T-helper 22 cell (primary cell): ENCODE measurements at regions not wholly inside any gene's neighbourhood (a gene's known extent, or its start where the extent isn't known, plus 50 kb on each side); places are given as distances from the start of the nearest gene placed in this dataset.
"Not testable (repeated sequence)": the region's sequence is repeated elsewhere in the genome, so short reads cannot be mapped to it uniquely, and the experiment has no call there.

Experiments
- DNase-seq: peaks from one replicate; pipeline ENCODE4 v3.0.0-alpha.2; 2020; ENCODE audit warnings: low read depth

GRCh38 chr11:47928426-47928825 lies 51.9 kb upstream of the PTPRJ start:
- no peak for DNase-seq

- no peak for DNase-seq
Measured at GRCh38 chr11:47924184-47924691, 56.1 kb upstream of the PTPRJ start.

GRCh38 chr11:47923667-47924066 lies 56.7 kb upstream of the PTPRJ start:
- no peak for DNase-seq

GRCh38 chr11:47921080-47921555 lies 59.2 kb upstream of the PTPRJ start:
- DNase-seq: not testable (repeated sequence)

GRCh38 chr11:47918882-47919495 lies 61.4 kb upstream of the PTPRJ start:
- DNase-seq: no peak

- no peak for DNase-seq
Measured at GRCh38 chr11:47918370-47918690, 62.0 kb upstream of the PTPRJ start.

- no peak for DNase-seq
Measured at GRCh38 chr11:47917599-47918369, 62.6 kb upstream of the PTPRJ start.

- no peak for DNase-seq
Measured at GRCh38 chr11:47916361-47916841, 64.0 kb upstream of the PTPRJ start.

GRCh38 chr11:47915783-47916182 lies 64.6 kb upstream of the PTPRJ start:
- DNase-seq: no peak

- peak; percentile 5 for DNase-seq
Measured at GRCh38 chr11:47915374-47915773, 65.0 kb upstream of the PTPRJ start.

GRCh38 chr11:47914743-47915142 lies 65.6 kb upstream of the PTPRJ start:
- DNase-seq: no peak

GRCh38 chr11:47913529-47914244 lies 65.5 kb upstream of the NUP160 start:
- DNase-seq: no peak

- DNase-seq: no peak
Measured at GRCh38 chr11:47912843-47913437, 64.8 kb upstream of the NUP160 start.

GRCh38 chr11:47911149-47911548 lies 63.0 kb upstream of the NUP160 start:
- no peak for DNase-seq

- no peak for DNase-seq
Measured at GRCh38 chr11:47908198-47908597, 60.0 kb upstream of the NUP160 start.

GRCh38 chr11:47907499-47907898 lies 59.3 kb upstream of the NUP160 start:
- no peak for DNase-seq

GRCh38 chr11:47906066-47906465 lies 57.9 kb upstream of the NUP160 start:
- no peak for DNase-seq

- no peak for DNase-seq
Measured at GRCh38 chr11:47905358-47906059, 57.4 kb upstream of the NUP160 start.

GRCh38 chr11:47904808-47905207 lies 56.7 kb upstream of the NUP160 start:
- no peak for DNase-seq

- no peak for DNase-seq
Measured at GRCh38 chr11:47904048-47904447, 55.9 kb upstream of the NUP160 start.

- DNase-seq: no peak
Measured at GRCh38 chr11:47899801-47900200, 51.7 kb upstream of the NUP160 start.
